Body of pancreas (tissue), 4 donors: ENCODE measurements at regions not wholly inside any gene's neighbourhood (a gene's known extent, or its start where the extent isn't known, plus 50 kb on each side); places are given as distances from the start of the nearest gene placed in this dataset.

Source experiments
- ATAC-seq: fragments of 150-250 bp; one replicate; pipeline ENCODE4 v1.9.1; 2016
- DNase-seq, 4 donors: peaks; one replicate each; pipeline ENCODE4 v3.0.0-alpha.2; 2019
- H3K27ac ChIP-seq, 4 donors: fragments of 200-600 bp; sonication (generic); 1 replicate in 3 of 4; 2 replicates in 1 of 4; pipeline versions ENCODE4 v1.5.1 to v1.6.1; 2016 to 2019; ENCODE audit warnings: mild to moderate bottlenecking in 1 of 4, mixed read lengths in 1 of 4, moderate library complexity in 1 of 4
- H3K27me3 ChIP-seq, 2 donors: fragments of 200-600 bp; sonication (generic); one replicate each; pipeline ENCODE4 v1.6.0; 2016; ENCODE audit warnings: mild to moderate bottlenecking in 1 of 2
- H3K36me3 ChIP-seq, 2 donors: fragments of 200-600 bp; sonication (generic); replicated peaks in 1 of 2; 2 replicates each; pipeline ENCODE4 v1.5.1; 2016; ENCODE audit warnings: low read depth in 2 of 2; ENCODE audit not compliant: insufficient read depth in 1 of 2
- H3K4me1 ChIP-seq: fragments of 200-600 bp; sonication (generic); one replicate; pipeline ENCODE4 v1.6.0; 2016
- H3K4me3 ChIP-seq, 2 donors: fragments of 200-600 bp; sonication (generic); 1 replicate in 1 of 2; 2 replicates in 1 of 2; pipeline ENCODE4 v1.5.1; 2016 to 2019
- H3K9me3 ChIP-seq, 3 donors: fragments of 200-600 bp; sonication (generic); 1 replicate in 2 of 3; 2 replicates in 1 of 3; pipeline ENCODE4 v1.5.1; 2016
- CTCF ChIP-seq, 7 experiments: fragments of 450-650 bp in 4 of 7; fragments of 200-600 bp in 3 of 7; sonication (generic) in 3 of 7; IDR thresholded peaks; one replicate each; pipeline ENCODE4 v1.5.1; 2016 to 2019; ENCODE audit warnings: antibody characterized with exemption in 7 of 7
- POLR2A ChIP-seq, 3 donors: fragments of 450-650 bp; IDR thresholded peaks; one replicate each; pipeline ENCODE4 v1.6.1; 2016; ENCODE audit warnings: antibody characterized with exemption in 3 of 3, mild to moderate bottlenecking in 2 of 3
- WGBS, 2 donors: methylation state at CpG; one replicate each; pipeline ENCODE4 v1.1.5; 2017; 5-methylcytosine and 5-hydroxymethylcytosine counted together
- intact Hi-C: fragments of 100-400 bp; cut with DNase I; formaldehyde crosslinking; loops from one replicate; pipeline ENCODE4 v1.15.1; 2023

GRCh38 chr9:2925016-2925415, 81.1 kb upstream of the PUM3 start:
- no peak for TF ChIP-seq CTCF (IDR thresholded peaks at IDR 0.05)
- no peak for TF ChIP-seq POLR2A (IDR thresholded peaks at IDR 0.05)
- Histone ChIP-seq H3K4me1 (peaks cover 9% of the 10 kb centered on the region), H3K27ac (no peak overlapping the region), H3K9me3 (no peaks in the 10 kb centered on the region), H3K4me3 (no peak overlapping the region), H3K27me3 (no peaks in the 10 kb centered on the region), H3K36me3 (no peaks in the 10 kb centered on the region)
- intact Hi-C loops: no loop called here
- 74 to 77% methylated on average over 5 of the region's 5 CpGs for WGBS, 2 donors
- ATAC-seq (no peak), DNase-seq (no peak)

- Histone ChIP-seq H3K36me3 (no peaks in the 10 kb centered on the region), H3K4me1 (peaks cover 9% of the 10 kb centered on the region), H3K27ac (no peak overlapping the region), H3K9me3 (no peaks in the 10 kb centered on the region), H3K27me3 (no peaks in the 10 kb centered on the region), H3K4me3 (no peak overlapping the region)
- intact Hi-C loops: no loop called here
- ATAC-seq (peak; percentile 9), DNase-seq (no peak)
- TF ChIP-seq CTCF (IDR thresholded peaks at IDR 0.05) (no peak), POLR2A (IDR thresholded peaks at IDR 0.05) (no peak)
- 18 to 40% methylated on average over 3 of the region's 3 CpGs for WGBS, 2 donors
Measured at GRCh38 chr9:2924380-2924768, 80.5 kb upstream of the PUM3 start.

- Histone ChIP-seq H3K36me3 (no peaks in the 10 kb centered on the region), H3K9me3 (no peaks in the 10 kb centered on the region), H3K27ac (no peak overlapping the region), H3K27me3 (no peaks in the 10 kb centered on the region), H3K4me3 (no peak overlapping the region), H3K4me1 (peaks cover 9% of the 10 kb centered on the region)
- DNase-seq (no peak), ATAC-seq (no peak)
- intact Hi-C loops: no loop called here
- 30% methylated on average over 6 of the region's 6 CpGs for WGBS, 2 donors
- TF ChIP-seq CTCF (IDR thresholded peaks at IDR 0.05) (no peak), POLR2A (IDR thresholded peaks at IDR 0.05) (no peak)
Measured at GRCh38 chr9:2923766-2924379, 80.0 kb upstream of the PUM3 start.

GRCh38 chr9:2919347-2919746, 75.5 kb upstream of the PUM3 start:
- Histone ChIP-seq H3K4me1 (peaks cover 5% of the 10 kb centered on the region), H3K4me3 (no peak overlapping the region), H3K9me3 (no peaks in the 10 kb centered on the region), H3K27me3 (no peaks in the 10 kb centered on the region), H3K27ac (no peak overlapping the region), H3K36me3 (no peaks in the 10 kb centered on the region)
- no peak for ATAC-seq
- intact Hi-C loops: no loop called here
- no peak for DNase-seq
- TF ChIP-seq CTCF (IDR thresholded peaks at IDR 0.05): no peak
- no peak for TF ChIP-seq POLR2A (IDR thresholded peaks at IDR 0.05)
- 43 to 49% methylated on average over 2 of the region's 2 CpGs for WGBS, 2 donors

- intact Hi-C loops: no loop called here
- 39 to 70% methylated on average over 3 of the region's 3 CpGs for WGBS, 2 donors
- ATAC-seq (no peak), DNase-seq (no peak)
- Histone ChIP-seq H3K9me3 (no peaks in the 10 kb centered on the region), H3K36me3 (no peaks in the 10 kb centered on the region), H3K4me1 (no peaks in the 10 kb centered on the region), H3K27ac (no peak overlapping the region), H3K27me3 (no peaks in the 10 kb centered on the region), H3K4me3 (no peak overlapping the region)
- no peak for TF ChIP-seq CTCF (IDR thresholded peaks at IDR 0.05)
- TF ChIP-seq POLR2A (IDR thresholded peaks at IDR 0.05): no peak
Measured at GRCh38 chr9:2916382-2916985, 72.6 kb upstream of the PUM3 start.
